SK-N-SH treated with all-trans-retinoic acid at 6 μM for 48 hours (cell line): ENCODE measurements at regions not wholly inside any gene's neighbourhood (a gene's known extent, or its start where the extent isn't known, plus 50 kb on each side); places are given as distances from the start of the nearest gene placed in this dataset.

ENCODE experiments used
- ATAC-seq: fragments of 200-7000 bp; cut with Tn5 transposase; 3 replicates; pipeline ENCODE4 v1.9.1; 2020; ENCODE audit warnings: mild to moderate bottlenecking, moderate library complexity
- ARNTL ChIP-seq: fragments of 450-650 bp; formaldehyde crosslinking; IDR thresholded peaks from 2 replicates; pipeline ENCODE4 v1.5.0; 2020; ENCODE audit warnings: low read depth, mild to moderate bottlenecking, moderate library complexity, borderline replicate concordance
- BACH2 ChIP-seq: fragments of 250-450 bp; sonication (Bioruptor Pico); IDR thresholded peaks from 2 replicates; pipeline ENCODE4 v1.9.0; 2021; ENCODE audit warnings: mild to moderate bottlenecking, borderline replicate concordance
- CREB5 ChIP-seq: fragments of 250-450 bp; sonication (Bioruptor Pico); IDR thresholded peaks from 2 replicates; pipeline ENCODE4 v1.5.1; 2020; ENCODE audit warnings: low read depth, mild to moderate bottlenecking, moderate library complexity
- CSDC2 ChIP-seq: fragments of 250-450 bp; sonication (Bioruptor Pico); IDR thresholded peaks from 2 replicates; pipeline ENCODE4 v1.5.0; 2020; ENCODE audit warnings: mild to moderate bottlenecking, moderate library complexity
- ESRRG ChIP-seq: fragments of 250-450 bp; sonication (Bioruptor Pico); IDR thresholded peaks from 2 replicates; pipeline ENCODE4 v1.6.1; 2021; ENCODE audit warnings: mild to moderate bottlenecking
- ISL1 ChIP-seq: fragments of 250-450 bp; sonication (Bioruptor Pico); IDR thresholded peaks from 2 replicates; pipeline ENCODE4 v2.1.2; 2022; ENCODE audit warnings: mild to moderate bottlenecking, moderate library complexity
- PATZ1 ChIP-seq: fragments of 250-450 bp; sonication (Bioruptor Pico); IDR thresholded peaks from 2 replicates; pipeline ENCODE4 v1.8.0; 2020; ENCODE audit warnings: mild to moderate bottlenecking, moderate library complexity, borderline replicate concordance
- POU6F1 ChIP-seq: fragments of 250-450 bp; sonication (Bioruptor Pico); IDR thresholded peaks from 2 replicates; pipeline ENCODE4 v1.8.0; 2021; ENCODE audit warnings: low read depth, mild to moderate bottlenecking, moderate library complexity, borderline replicate concordance
- PPARA ChIP-seq: fragments of 250-450 bp; sonication (Bioruptor Pico); IDR thresholded peaks from 2 replicates; pipeline ENCODE4 v1.5.0; 2020; ENCODE audit warnings: mild to moderate bottlenecking, borderline replicate concordance
- RARB ChIP-seq: fragments of 250-450 bp; sonication (Bioruptor Pico); IDR thresholded peaks from 2 replicates; pipeline ENCODE4 v1.8.0; 2021; ENCODE audit warnings: mild to moderate bottlenecking, moderate library complexity
- SNAI2 ChIP-seq: fragments of 250-450 bp; sonication (Bioruptor Pico); IDR thresholded peaks from 2 replicates; pipeline ENCODE4 v1.5.0; 2020; ENCODE audit warnings: mild to moderate bottlenecking, moderate library complexity
- TCF4 ChIP-seq: fragments of 250-450 bp; sonication (Bioruptor Pico); IDR thresholded peaks from 2 replicates; pipeline ENCODE4 v1.8.0; 2021; ENCODE audit warnings: mild to moderate bottlenecking, moderate library complexity, borderline replicate concordance
- TOX ChIP-seq: fragments of 250-450 bp; sonication (Bioruptor Pico); IDR thresholded peaks from 2 replicates; pipeline ENCODE4 v1.8.0; 2021; ENCODE audit warnings: mild to moderate bottlenecking, moderate library complexity, borderline replicate concordance
- TSHZ2 ChIP-seq: fragments of 250-450 bp; sonication (Bioruptor Pico); IDR thresholded peaks from 2 replicates; pipeline ENCODE4 v1.5.0; 2020; ENCODE audit warnings: mild to moderate bottlenecking, moderate library complexity
- ZC3H10 ChIP-seq: fragments of 250-450 bp; sonication (Bioruptor Pico); IDR thresholded peaks from 2 replicates; pipeline ENCODE4 v1.5.1; 2021; ENCODE audit warnings: mild to moderate bottlenecking, moderate library complexity
- ZFP3 ChIP-seq: fragments of 250-450 bp; sonication (Bioruptor Pico); IDR thresholded peaks from 2 replicates; pipeline ENCODE4 v1.5.0; 2020; ENCODE audit warnings: mild to moderate bottlenecking, moderate library complexity
- ZFP30 ChIP-seq: fragments of 450-650 bp; formaldehyde crosslinking; IDR thresholded peaks from 2 replicates; pipeline ENCODE4 v1.5.0; 2022; ENCODE audit warnings: mild to moderate bottlenecking, moderate library complexity
- ZNF565 ChIP-seq: fragments of 450-650 bp; formaldehyde crosslinking; conservative IDR thresholded peaks from 2 replicates; pipeline ENCODE4 v1.5.0; 2020; ENCODE audit warnings: low read depth, mild to moderate bottlenecking, moderate library complexity
- ZNF70 ChIP-seq: fragments of 450-650 bp; formaldehyde crosslinking; IDR thresholded peaks from 2 replicates; pipeline ENCODE4 v1.5.0; 2020; ENCODE audit warnings: mild to moderate bottlenecking, moderate library complexity
- ZNF8 ChIP-seq: fragments of 450-650 bp; formaldehyde crosslinking; IDR thresholded peaks from 2 replicates; pipeline ENCODE4 v1.5.0; 2020; ENCODE audit warnings: mild to moderate bottlenecking, moderate library complexity

GRCh38 chr1:239526391-239526790, 140.0 kb downstream of the CHRM3 start:
- TF ChIP-seq POU6F1 (CRISPR knock-in tag), result no peak
- TF ChIP-seq ZNF70 (CRISPR knock-in tag), result no peak
- no peak for TF ChIP-seq SNAI2 (CRISPR knock-in tag)
- no peak for TF ChIP-seq ZNF8 (CRISPR knock-in tag)
- TF ChIP-seq ESRRG (CRISPR knock-in tag), result no peak
- TF ChIP-seq ZFP3 (CRISPR knock-in tag), result no peak
- no peak for TF ChIP-seq ZC3H10 (CRISPR knock-in tag)
- TF ChIP-seq CSDC2, result no peak
- no peak for TF ChIP-seq TOX (CRISPR knock-in tag)
- no peak for TF ChIP-seq ZNF565 (CRISPR knock-in tag)
- TF ChIP-seq ARNTL, result no peak
- no peak for TF ChIP-seq BACH2
- TF ChIP-seq ISL1 (CRISPR knock-in tag), result no peak
- no peak for TF ChIP-seq TSHZ2 (CRISPR knock-in tag)
- no peak for TF ChIP-seq TCF4 (CRISPR knock-in tag)
- no peak for TF ChIP-seq PATZ1 (CRISPR knock-in tag)
- no peak for TF ChIP-seq PPARA (CRISPR knock-in tag)
- TF ChIP-seq ZFP30, result no peak
- ATAC-seq, result no peak

- ATAC-seq, result peak; percentile 58; the same call in 2 of the 3 replicates
- TF ChIP-seq SNAI2 (CRISPR knock-in tag), result no peak
- TF ChIP-seq TOX (CRISPR knock-in tag), result peak; percentile 53; the same call in 1 of the 2 replicates
Observed at GRCh38 chr1:239527051-239527693, 140.8 kb downstream of the CHRM3 start.

- TF ChIP-seq TSHZ2 (CRISPR knock-in tag) (no peak), ISL1 (CRISPR knock-in tag) (peak; percentile 91), RARB (CRISPR knock-in tag) (peak; percentile 76; the same call in 1 of the 2 replicates), POU6F1 (CRISPR knock-in tag) (peak; percentile 72; the same call in 1 of the 2 replicates), PATZ1 (CRISPR knock-in tag) (0 out of 2 replicates have a peak, but pooled peaks have one; percentile 41), TOX (CRISPR knock-in tag) (peak; percentile 89), CREB5 (CRISPR knock-in tag) (no peak), ZC3H10 (CRISPR knock-in tag) (peak; percentile 86)
Observed at GRCh38 chr1:239536165-239536849, 149.9 kb downstream of the CHRM3 start.

More at GRCh38 chr1:239536165-239536849, 149.9 kb downstream of the CHRM3 start:
- peak; percentile 83 for ATAC-seq
